ENCODE measurements at regions not wholly inside any gene's neighbourhood (a gene's known extent, or its start where the extent isn't known, plus 50 kb on each side); places are given as distances from the start of the nearest gene placed in this dataset.

- Mint-ChIP-seq H3K4me1 (peaks cover 7% of the 10 kb centered on the region), H3K9me3 (no peaks in the 10 kb centered on the region)
- ATAC-seq, result no peak
These were observed 75.5 kb upstream of the SLCO4A1 start for GRCh38 chr20:62566771-62567170.

GRCh38 chr20:62567246-62568044 lies 74.9 kb upstream of the SLCO4A1 start:
- H3K27ac Mint-ChIP-seq, result no peak overlapping the region
- H3K4me3 Mint-ChIP-seq, result no peak overlapping the region
- no peaks in the 10 kb centered on the region for H3K9me3 Mint-ChIP-seq
- DNase-seq, result no peak
- H3K4me1 Mint-ChIP-seq, result peaks cover 5% of the 10 kb centered on the region
- ATAC-seq, result no peak
- H3K27me3 Mint-ChIP-seq, result peaks cover 32% of the 10 kb centered on the region

More at GRCh38 chr20:62566771-62567170, 75.5 kb upstream of the SLCO4A1 start:
- H3K27me3 Mint-ChIP-seq, result peaks cover 39% of the 10 kb centered on the region
- DNase-seq, result no peak
- no peak overlapping the region for H3K4me3 Mint-ChIP-seq
- H3K27ac Mint-ChIP-seq, result no peak overlapping the region

GRCh38 chr20:62568045-62568389 lies 74.3 kb upstream of the SLCO4A1 start:
- DNase-seq, result no peak
- Mint-ChIP-seq H3K4me3 (no peak overlapping the region), H3K4me1 (peaks cover 5% of the 10 kb centered on the region), H3K27me3 (peaks cover 31% of the 10 kb centered on the region), H3K9me3 (no peaks in the 10 kb centered on the region), H3K27ac (no peak overlapping the region)
- no peak for ATAC-seq

DNA sequence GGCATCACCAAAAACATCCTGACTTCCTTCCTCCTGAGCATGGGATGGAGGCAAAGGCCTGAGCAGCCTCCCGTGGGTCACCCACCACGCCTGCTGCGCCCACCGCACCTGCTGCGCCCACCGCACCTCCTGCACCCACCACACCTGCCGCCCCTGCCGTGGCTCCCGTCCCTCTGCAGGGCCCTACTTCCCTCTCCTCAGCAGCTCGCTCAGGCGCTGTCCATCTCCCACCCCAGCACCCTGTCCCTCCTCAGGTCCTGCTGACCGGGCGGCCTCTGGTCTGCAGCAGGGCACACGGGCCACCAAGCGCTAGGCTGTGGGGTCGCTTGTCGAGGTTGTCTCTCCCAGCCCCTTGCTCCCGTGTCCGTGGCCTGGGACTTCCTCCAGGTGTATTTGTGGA lies 72.7 kb upstream of the SLCO4A1 start:
- ATAC-seq (no peak), DNase-seq (no peak)
- Mint-ChIP-seq H3K4me3 (no peak overlapping the region), H3K9me3 (no peaks in the 10 kb centered on the region), H3K27me3 (peaks cover 42% of the 10 kb centered on the region), H3K4me1 (peaks cover 5% of the 10 kb centered on the region), H3K27ac (no peak overlapping the region)

DNA sequence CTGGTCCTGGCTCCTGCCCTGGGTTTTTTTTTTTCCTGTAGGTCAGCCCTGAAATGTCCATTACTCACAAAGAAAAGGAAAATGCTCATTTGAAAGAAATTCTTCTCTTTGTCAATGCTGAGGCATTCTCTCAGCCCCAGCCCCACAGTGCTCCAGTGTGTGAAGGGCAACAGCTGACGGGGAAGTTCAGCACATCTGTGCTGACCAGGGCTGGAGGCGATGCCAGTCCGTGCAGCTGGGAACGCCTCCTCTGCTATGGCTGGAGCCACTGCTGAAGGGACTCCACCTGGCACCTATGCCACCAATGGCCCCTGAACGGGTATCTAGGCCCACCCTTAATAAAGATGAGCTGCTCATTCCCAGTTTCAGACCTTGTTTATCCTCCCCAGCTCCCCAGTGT lies 71.9 kb upstream of the SLCO4A1 start:
- peaks cover 5% of the 10 kb centered on the region for H3K4me1 Mint-ChIP-seq
- H3K27ac Mint-ChIP-seq, result no peak overlapping the region
- H3K27me3 Mint-ChIP-seq, result peaks cover 50% of the 10 kb centered on the region
- ATAC-seq (no peak), DNase-seq (no peak)
- H3K4me3 Mint-ChIP-seq, result no peak overlapping the region
- H3K9me3 Mint-ChIP-seq, result no peaks in the 10 kb centered on the region

GRCh38 chr20:62570897-62571668 lies 71.2 kb upstream of the SLCO4A1 start:
- DNase-seq (no peak), ATAC-seq (no peak)
- Mint-ChIP-seq H3K4me3 (no peak overlapping the region), H3K9me3 (no peaks in the 10 kb centered on the region), H3K4me1 (peaks cover 5% of the 10 kb centered on the region), H3K27me3 (peaks cover 56% of the 10 kb centered on the region), H3K27ac (peak overlapping the region in 1 of 2 donors; percentile 4)

DNA sequence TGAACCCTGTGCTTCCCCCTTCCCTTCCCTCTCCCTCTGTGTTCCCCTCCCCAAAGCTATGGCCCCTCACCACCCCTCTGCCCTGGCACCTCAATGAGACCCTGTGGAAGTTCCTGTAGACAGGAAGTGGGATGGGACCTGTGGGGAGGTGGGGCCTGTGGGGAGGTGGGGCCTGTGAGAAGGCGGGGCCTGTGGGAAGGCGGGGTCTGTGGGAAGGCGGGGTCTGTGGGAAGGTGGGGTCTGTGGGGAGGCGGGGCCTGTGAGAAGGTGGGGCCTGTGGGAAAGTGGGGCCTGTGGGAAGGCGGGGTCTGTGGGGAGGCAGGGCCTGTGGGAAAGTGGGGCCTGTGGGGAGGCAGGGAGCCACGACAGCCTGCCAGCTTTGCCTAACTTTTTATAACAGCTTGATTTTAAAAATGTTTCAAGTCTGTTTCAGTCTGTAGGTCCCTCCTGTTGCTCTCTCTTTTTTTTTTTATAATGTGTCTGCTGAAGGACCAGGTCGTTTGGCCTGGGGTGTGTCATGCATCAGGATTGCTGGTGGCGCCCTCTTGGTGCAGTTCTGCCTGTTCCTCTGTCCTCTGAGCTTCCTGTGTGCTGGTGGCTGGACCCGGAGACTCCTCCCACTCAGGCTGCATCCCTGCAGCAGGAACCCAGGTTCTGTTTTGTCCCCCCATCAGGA lies 70.5 kb upstream of the SLCO4A1 start:
- Mint-ChIP-seq H3K27ac (peak overlapping the region in 1 of 2 donors; percentile 71), H3K4me1 (peaks cover 5% of the 10 kb centered on the region), H3K4me3 (no peak overlapping the region), H3K9me3 (no peaks in the 10 kb centered on the region), H3K27me3 (peaks cover 61% of the 10 kb centered on the region)
- DNase-seq, result no peak
- ATAC-seq, result peak; percentile 43

GRCh38 chr20:62572980-62573379 lies 69.3 kb upstream of the SLCO4A1 start:
- H3K27ac Mint-ChIP-seq, result no peak overlapping the region
- H3K9me3 Mint-ChIP-seq, result no peaks in the 10 kb centered on the region
- H3K27me3 Mint-ChIP-seq, result peaks cover 67% of the 10 kb centered on the region
- ATAC-seq, result no peak
- no peak overlapping the region for H3K4me3 Mint-ChIP-seq
- no peak for DNase-seq
- peaks cover 5% of the 10 kb centered on the region for H3K4me1 Mint-ChIP-seq

GRCh38 chr20:62573817-62574216 lies 68.5 kb upstream of the SLCO4A1 start:
- ATAC-seq (no peak), DNase-seq (no peak)
- no peak overlapping the region for H3K4me3 Mint-ChIP-seq
- no peak overlapping the region for H3K27ac Mint-ChIP-seq
- peaks cover 74% of the 10 kb centered on the region for H3K27me3 Mint-ChIP-seq
- peaks cover 5% of the 10 kb centered on the region for H3K4me1 Mint-ChIP-seq
- H3K9me3 Mint-ChIP-seq, result no peaks in the 10 kb centered on the region

DNA sequence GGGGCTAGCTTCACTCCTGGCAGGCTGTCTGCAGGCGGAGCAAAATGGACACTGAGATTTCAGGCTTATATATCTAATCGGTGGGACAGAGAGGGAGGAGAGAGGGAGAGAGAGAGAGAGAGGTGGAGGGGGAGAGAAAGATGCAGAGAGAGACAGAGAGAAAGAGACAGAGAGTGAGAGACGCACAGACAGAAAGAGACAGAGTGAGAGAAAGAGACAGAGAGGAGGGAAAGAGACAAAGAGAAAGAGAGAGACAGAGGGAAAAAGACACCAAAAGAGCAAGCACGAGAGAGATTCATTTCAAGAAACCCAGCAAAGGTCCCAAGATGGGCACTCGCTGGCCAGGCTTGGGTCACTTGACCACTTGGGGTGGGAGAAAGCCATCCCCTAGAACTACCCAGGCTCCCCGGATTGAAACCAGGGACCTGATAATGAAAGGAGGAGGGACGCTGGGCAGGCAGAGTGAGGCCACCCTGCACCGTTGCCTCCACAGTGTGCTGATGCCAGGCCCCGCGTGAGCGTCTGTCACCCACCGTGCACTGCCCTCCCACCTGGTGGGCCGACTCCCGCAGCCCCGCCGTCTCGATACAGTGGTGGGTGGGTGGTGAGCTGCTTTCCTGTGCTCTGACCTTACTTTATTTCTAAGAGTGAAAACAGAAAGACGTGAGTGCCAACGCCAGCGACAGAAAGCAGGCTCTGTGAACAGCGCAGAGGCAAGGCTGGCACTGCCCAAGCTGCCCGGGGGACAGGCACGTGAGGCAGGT lies 67.9 kb upstream of the SLCO4A1 start:
- H3K9me3 Mint-ChIP-seq, result no peaks in the 10 kb centered on the region
- H3K4me3 Mint-ChIP-seq, result no peak overlapping the region
- no peak overlapping the region for H3K27ac Mint-ChIP-seq
- H3K27me3 Mint-ChIP-seq, result peaks cover 77% of the 10 kb centered on the region
- DNase-seq (no peak), ATAC-seq (no peak)
- peaks cover 5% of the 10 kb centered on the region for H3K4me1 Mint-ChIP-seq

- H3K27me3 Mint-ChIP-seq, result peaks cover 77% of the 10 kb centered on the region
- ATAC-seq (no peak), DNase-seq (no peak)
- no peaks in the 10 kb centered on the region for H3K9me3 Mint-ChIP-seq
- H3K27ac Mint-ChIP-seq, result no peak overlapping the region
- peaks cover 5% of the 10 kb centered on the region for H3K4me1 Mint-ChIP-seq
- no peak overlapping the region for H3K4me3 Mint-ChIP-seq
These were observed 66.2 kb upstream of the SLCO4A1 start for GRCh38 chr20:62575976-62576722.

- Mint-ChIP-seq H3K27me3 (peaks cover 84% of the 10 kb centered on the region), H3K4me1 (peaks cover 4% of the 10 kb centered on the region), H3K9me3 (no peaks in the 10 kb centered on the region), H3K4me3 (no peak overlapping the region), H3K27ac (no peak overlapping the region)
- DNase-seq (no peak), ATAC-seq (no peak)
These were observed 65.4 kb upstream of the SLCO4A1 start for GRCh38 chr20:62576815-62577489.

- ATAC-seq (no peak), DNase-seq (no peak)
- Mint-ChIP-seq H3K27ac (no peak overlapping the region), H3K27me3 (peaks cover 89% of the 10 kb centered on the region), H3K9me3 (no peaks in the 10 kb centered on the region), H3K4me3 (no peak overlapping the region), H3K4me1 (no peaks in the 10 kb centered on the region)
These were observed 64.8 kb upstream of the SLCO4A1 start for GRCh38 chr20:62577490-62577836.

DNA sequence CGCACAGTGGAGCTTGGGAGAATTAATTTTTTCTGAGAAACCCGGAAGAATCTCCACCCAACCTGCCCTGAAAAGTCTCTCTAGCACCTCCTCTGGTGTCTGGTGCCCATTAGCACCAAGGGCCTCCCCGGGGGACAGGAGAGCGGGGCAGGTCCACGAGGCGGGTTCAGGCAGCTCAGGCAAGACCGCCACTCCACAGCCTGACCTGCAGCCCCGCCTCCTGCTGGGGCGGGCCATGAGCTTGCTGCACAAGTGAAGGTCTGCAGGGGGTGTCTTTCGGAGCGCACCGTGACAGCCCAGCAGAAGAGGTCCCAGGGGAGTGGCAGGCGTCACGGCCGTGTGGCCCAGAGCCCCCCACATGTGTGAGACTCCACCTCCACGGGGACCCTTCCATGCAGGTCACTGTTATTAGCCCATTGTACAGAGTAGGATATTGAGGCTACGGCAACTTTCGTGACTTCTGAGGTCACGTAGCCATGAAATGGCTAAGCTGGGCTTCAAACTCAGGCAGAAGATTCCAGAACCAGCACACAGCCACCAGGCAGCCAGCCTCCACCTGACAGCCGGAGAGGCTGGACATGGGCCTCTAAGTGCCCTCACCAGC lies 63.9 kb upstream of the SLCO4A1 start:
- Mint-ChIP-seq H3K4me1 (no peaks in the 10 kb centered on the region), H3K27me3 (peaks cover 90% of the 10 kb centered on the region), H3K4me3 (no peak overlapping the region), H3K9me3 (no peaks in the 10 kb centered on the region), H3K27ac (no peak overlapping the region)
- ATAC-seq, result no peak
- DNase-seq, result no peak

All from stimulated activated naive CD8-positive, alpha-beta T cell treated with anti-CD3 and anti-CD28 coated beads, Interleukin-15, amount 100 ng/mL, for 72 hours (primary cell).